Activated naive CD4-positive, alpha-beta T cell treated with anti-CD3 and anti-CD28 coated beads, Interleukin-2, amount 50 U/mL, for 16 hours (primary cell): ENCODE measurements at regions not wholly inside any gene's neighbourhood (a gene's known extent, or its start where the extent isn't known, plus 50 kb on each side); places are given as distances from the start of the nearest gene placed in this dataset.

Experiments used
- DNase-seq: peaks from one replicate; pipeline ENCODE4 v3.0.0-alpha.2; 2020

GRCh38 chr12:93180566-93180965 lies 197.2 kb upstream of the NUDT4 start:
- DNase-seq, result no peak

DNA sequence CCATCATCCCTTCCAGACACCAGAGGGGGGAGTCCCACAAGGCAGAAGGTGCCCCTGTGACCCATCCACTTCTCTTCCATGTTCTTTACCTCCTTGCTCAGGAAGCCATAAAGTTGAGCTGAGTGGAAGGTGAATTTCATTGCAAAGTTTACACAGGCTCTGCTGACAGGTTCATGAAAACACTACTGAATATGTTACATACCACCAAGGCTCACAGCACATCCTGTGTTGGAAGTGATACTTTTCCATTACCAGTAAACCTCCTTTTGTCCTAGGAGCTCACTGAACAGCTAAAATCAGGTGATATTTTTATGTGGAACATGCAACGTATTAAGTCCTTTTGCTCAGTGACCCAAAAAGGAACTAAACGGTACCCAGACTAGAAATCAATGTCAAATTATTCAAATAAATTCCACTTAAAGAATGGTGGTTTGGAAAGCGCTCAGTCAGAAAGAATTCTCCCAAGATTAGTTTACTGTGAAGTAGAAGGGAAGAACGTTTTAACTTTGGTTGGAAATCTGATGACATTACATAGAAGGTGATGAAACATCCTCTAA lies 196.2 kb upstream of the NUDT4 start:
- DNase-seq, result no peak

- DNase-seq, result no peak
Measured at GRCh38 chr12:93183940-93184671, 193.6 kb upstream of the NUDT4 start.

GRCh38 chr12:93184672-93185368 lies 192.9 kb upstream of the NUDT4 start:
- no peak for DNase-seq

- no peak for DNase-seq
Measured at GRCh38 chr12:93185369-93185741, 192.4 kb upstream of the NUDT4 start.

DNA sequence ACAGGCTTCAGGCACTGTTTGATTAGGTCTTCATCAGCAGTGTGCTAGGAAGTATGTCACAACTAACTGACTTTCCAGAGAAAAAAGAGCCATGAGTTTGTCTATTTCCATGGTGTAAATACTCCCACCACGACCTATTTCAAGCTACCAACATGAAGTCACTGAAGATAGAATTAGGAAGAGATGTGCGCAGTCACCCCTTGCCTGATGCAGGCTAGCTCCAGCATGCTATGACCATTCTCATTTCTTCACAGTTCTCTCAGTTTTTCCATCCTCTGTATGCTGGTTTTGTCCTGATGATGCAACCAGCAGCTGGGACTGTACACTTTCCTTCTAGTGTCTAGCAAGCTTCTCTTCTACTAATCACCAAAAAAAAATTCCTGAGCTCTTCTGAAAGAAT lies 191.6 kb upstream of the NUDT4 start:
- no peak for DNase-seq

DNA sequence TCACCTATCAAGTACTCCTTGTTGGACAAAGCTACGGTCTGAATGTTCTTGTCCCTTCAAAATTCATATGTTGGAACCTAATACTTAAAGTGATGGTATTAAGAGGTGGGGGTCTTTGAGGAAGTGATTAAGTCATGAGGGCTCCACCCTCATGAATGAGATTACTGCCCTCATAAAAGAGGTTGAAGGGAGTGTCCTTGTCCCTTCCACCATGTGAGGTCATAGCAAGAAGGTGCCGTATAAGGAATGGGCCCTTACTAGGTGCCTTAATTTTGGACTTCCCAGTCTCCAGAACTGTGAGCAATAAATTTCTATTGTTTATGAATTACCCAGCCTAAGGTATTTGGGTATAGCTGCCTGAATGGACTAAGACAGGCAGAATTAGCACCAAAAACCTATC lies 191.1 kb upstream of the NUDT4 start:
- DNase-seq, result no peak

DNA sequence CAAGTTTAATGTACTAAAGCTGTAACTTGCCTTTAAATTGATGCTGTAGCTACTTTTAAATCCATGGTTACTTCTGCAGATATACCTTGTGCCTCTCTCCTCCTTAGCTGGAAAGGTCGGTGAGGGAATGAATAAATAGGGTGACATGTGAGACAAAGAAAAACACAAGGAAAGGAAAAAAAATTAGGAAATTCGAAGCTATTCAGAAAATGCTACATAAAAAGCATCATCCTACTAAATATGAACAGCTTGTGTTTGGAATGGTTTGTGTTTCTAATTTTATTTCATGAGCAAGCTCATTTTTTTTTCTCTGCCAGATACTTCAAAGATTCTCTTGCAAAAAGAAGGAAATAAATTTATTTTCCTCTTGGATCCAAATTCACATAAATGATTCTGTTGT lies 186.3 kb upstream of the NUDT4 start:
- DNase-seq, result no peak

GRCh38 chr12:93191956-93192355 lies 185.8 kb upstream of the NUDT4 start:
- no peak for DNase-seq

DNA sequence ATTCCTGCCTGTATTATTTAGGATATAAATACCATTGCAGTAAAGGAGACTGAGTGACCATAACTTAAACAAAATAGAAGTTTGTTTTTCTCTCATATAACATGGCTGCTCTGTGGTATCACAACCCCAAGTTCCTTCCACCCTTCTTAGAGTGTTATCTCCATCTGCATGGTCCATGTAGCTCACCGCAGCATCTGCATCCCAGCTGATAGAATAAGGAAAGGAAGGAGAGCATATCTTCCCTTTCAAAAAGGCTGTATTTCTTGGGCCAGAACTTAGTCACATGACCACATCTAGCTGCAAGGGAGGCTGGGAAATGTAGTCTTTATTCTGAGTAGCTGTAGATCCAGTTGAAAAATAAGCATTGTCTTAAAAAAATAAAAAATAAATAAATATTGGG lies 184.8 kb upstream of the NUDT4 start:
- DNase-seq, result no peak

GRCh38 chr12:93195511-93195910 lies 182.2 kb upstream of the NUDT4 start:
- no peak for DNase-seq

DNA sequence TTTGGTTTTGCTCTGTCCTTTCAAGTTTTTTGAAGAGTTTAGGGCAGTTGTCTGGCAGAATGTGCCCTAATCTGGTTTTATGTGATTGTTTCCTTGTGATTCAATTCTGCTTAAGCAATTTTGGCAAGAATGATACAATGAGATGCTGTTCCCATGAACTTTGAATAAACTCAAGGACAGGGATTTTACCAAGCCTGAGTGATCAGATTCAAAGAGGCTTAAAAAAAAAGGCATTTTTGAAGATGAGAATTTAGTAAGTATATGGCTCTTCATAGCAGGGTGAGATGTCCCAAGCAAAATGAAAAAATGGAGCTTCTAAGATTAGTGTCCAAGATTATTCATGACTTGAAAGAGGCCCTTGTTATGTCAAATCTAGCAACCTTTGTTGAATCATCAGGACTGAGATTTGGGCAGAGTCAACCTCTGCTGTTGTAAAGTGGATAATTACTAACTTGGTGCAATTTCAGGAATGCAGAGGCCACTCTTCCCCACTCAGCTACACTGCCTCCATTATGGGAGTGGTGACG lies 180.6 kb upstream of the NUDT4 start:
- DNase-seq, result no peak

- DNase-seq, result no peak
Measured at GRCh38 chr12:93198086-93198485, 179.6 kb upstream of the NUDT4 start.

- DNase-seq, result no peak
Measured at GRCh38 chr12:93199831-93200236, 177.9 kb upstream of the NUDT4 start.

DNA sequence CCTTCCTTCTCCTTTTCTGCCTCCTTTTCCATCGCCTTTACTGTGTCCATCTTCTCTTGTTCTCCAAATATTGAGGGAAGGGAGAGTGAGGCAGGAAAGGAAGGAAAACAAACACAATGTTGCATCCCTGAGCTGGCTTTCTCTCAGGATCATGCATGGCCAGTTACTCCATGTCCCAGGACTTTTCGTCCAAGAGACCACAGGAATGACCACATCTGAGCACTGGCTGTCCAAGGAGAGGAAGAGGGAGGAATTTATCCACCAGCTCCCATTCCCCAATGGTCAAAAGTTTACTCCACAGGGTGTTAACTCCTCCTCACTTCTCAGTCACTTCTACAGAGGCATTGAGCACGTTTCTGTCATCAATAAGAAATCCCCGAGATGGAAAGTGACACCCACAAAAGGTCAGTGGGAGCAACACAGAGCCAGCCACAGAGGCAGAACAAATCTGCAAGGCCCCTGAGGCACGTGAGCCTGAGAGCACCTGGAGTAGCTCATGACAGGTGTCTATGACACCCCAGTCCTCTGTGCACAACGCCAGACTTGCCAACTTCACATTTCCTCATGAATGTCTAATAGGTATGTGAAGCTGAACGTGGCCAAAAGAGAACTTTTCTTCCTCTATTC lies 177.3 kb upstream of the NUDT4 start:
- DNase-seq, result no peak

GRCh38 chr12:93201990-93202389 lies 175.7 kb upstream of the NUDT4 start:
- no peak for DNase-seq

GRCh38 chr12:93202688-93203087 lies 175.0 kb upstream of the NUDT4 start:
- no peak for DNase-seq

- DNase-seq, result no peak
Measured at GRCh38 chr12:93203361-93203760, 174.4 kb upstream of the NUDT4 start.

GRCh38 chr12:93204896-93205295 lies 172.8 kb upstream of the NUDT4 start:
- DNase-seq, result no peak

GRCh38 chr12:93205361-93205760 lies 172.4 kb upstream of the NUDT4 start:
- DNase-seq, result no peak

DNA sequence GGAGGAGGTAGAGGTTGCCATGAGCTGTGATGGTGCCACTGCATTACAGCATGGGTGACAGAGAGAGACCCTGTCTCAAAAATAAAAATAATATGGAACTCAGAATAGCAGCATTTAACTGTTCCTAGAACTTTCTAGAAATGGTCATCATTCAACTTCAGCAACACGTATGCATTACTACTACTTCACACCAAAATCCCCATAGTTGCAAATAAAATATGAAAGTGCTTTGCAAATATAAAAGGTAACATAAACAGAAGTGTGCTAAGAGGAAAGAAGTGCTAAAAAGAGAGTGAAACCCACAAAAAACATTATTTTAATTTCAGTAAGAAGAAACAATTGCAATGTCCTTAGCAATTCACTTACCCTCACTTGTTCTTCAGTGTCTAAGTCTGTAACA lies 169.7 kb upstream of the NUDT4 start:
- no peak for DNase-seq

DNA sequence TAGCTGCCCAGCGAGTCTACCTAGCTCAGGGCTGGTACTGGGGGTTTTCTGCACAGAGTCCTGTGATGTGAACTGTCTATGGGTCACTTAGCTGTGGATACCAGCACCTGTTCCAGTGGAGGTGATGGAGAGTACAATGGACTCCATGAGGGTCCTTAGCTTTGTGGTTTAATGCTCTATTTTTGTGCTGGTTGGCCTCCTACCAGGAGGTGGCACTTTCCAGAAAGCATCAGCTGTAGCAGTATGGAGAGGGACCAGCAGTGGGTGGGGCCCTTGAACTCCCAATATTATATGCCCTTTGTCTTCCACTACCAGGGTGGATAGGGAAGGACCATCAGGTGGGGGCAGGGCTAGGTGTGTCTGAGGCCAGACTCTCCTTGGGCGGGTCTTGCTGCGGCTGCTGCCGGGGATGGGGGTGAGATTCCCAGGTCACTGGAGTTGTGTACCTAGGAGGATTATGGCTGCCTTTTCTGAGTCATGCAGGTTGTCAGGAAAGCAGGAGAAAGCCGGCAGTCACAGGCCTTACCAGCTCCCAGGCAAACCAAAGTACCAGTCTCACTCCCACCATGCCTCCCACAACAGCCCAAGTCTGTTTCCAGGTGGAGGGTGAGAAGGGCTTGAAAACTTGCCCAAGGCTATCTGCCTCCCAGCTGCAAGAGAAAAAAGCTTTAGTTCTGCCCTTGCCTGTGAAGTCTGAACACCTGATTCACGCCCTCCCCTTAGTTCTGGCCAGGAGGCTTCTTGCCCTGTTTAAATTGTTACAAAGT lies 163.0 kb upstream of the NUDT4 start:
- DNase-seq, result no peak

DNA sequence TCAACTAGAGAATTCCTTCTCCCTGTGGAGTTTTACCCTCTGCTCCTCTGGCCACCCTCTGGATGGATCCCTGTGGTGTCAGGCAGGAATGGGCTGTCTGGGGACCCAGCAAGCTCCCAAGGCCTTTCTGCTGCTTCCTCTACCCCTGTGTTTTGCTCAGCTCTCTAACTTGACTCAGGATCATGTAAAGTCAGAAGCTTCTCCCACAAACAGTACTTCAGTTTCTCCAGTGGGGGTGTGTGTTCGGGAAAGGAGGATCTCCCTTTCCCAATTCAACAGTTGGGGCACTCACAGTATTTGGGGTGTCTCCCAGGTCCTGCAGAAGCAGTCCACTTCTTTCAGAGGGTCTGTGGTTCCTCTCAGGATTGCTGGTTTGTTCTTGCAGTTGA lies 162.4 kb upstream of the NUDT4 start:
- no peak for DNase-seq
